Peyer's patch (tissue), 4 donors: ENCODE measurements at regions not wholly inside any gene's neighbourhood (a gene's known extent, or its start where the extent isn't known, plus 50 kb on each side); places are given as distances from the start of the nearest gene placed in this dataset.

Experiments
- DNase-seq, 3 donors: peaks; one replicate each; pipeline ENCODE4 v3.0.0-alpha.2; 2017 to 2019
- H3K27ac ChIP-seq, 4 donors: fragments of 200-600 bp; sonication (generic); one replicate each; pipeline ENCODE4 v1.5.1; 2016 to 2019
- H3K27me3 ChIP-seq, 2 donors: fragments of 200-600 bp; sonication (generic); one replicate each; pipeline ENCODE4 v1.5.1; 2019
- H3K36me3 ChIP-seq, 3 donors: fragments of 200-600 bp; sonication (generic); one replicate each; pipeline ENCODE4 v1.5.1; 2016 to 2019
- H3K4me1 ChIP-seq, 4 donors: fragments of 200-600 bp; sonication (generic); one replicate each; pipeline ENCODE4 v1.5.1; 2016 to 2019
- H3K4me3 ChIP-seq, 4 donors: fragments of 200-600 bp; sonication (generic); 1 replicate in 3 of 4; 2 replicates in 1 of 4; pipeline ENCODE4 v1.5.1; 2016 to 2019; ENCODE audit warnings: mild to moderate bottlenecking in 1 of 4
- H3K9me3 ChIP-seq, 4 donors: fragments of 200-600 bp; sonication (generic); one replicate each; pipeline ENCODE4 v1.5.1; 2016 to 2019; ENCODE audit warnings: mild to moderate bottlenecking in 1 of 4
- POLR2A ChIP-seq, 2 donors: fragments of 450-650 bp; IDR thresholded peaks; one replicate each; pipeline ENCODE4 v1.5.1; 2017; ENCODE audit warnings: antibody characterized with exemption in 2 of 2, mild to moderate bottlenecking in 2 of 2, moderate library complexity in 2 of 2
- TF ChIP-seq, protein P1 (sequence below), 6 experiments: fragments of 450-650 bp in 4 of 6; fragments of 200-600 bp in 2 of 6; sonication (generic) in 1 of 6; IDR thresholded peaks; one replicate each; pipeline ENCODE4 v1.5.1; 2017 to 2019; ENCODE audit warnings: antibody characterized with exemption in 6 of 6, mild to moderate bottlenecking in 3 of 6, moderate library complexity in 1 of 6

DNA sequence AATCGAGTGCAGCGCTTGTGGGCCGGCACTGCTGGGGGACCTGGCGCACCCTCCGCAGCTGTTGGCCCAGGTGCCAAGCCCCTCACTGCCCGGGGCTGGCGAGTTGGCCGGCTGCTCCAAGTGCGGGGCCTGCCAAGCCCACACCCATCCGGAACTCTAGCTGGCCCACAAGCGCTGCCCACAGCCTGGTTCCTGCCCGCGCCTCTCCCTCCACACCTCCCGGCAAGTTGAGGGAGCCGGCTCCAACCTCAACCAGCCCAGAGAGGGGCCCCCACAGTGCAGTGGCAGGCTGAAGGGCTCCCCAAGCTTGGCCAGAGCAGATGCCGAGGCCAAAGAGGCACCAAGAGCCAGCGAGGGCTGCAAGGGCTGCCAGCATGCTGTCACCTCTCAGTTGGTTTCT is 73.4 kb downstream of the PLXNA1 start:
- Histone ChIP-seq H3K36me3 (no peaks in the 10 kb centered on the region), H3K27ac (no peak overlapping the region), H3K4me1 (no peaks in the 10 kb centered on the region), H3K9me3 (peaks cover 0 to 3% (median 0%) of the 10 kb centered on the region in 4 donors), H3K4me3 (no peak overlapping the region), H3K27me3 (no peaks in the 10 kb centered on the region)
- no peak for TF ChIP-seq POLR2A (IDR thresholded peaks at IDR 0.05)
- TF ChIP-seq, protein P1, sequence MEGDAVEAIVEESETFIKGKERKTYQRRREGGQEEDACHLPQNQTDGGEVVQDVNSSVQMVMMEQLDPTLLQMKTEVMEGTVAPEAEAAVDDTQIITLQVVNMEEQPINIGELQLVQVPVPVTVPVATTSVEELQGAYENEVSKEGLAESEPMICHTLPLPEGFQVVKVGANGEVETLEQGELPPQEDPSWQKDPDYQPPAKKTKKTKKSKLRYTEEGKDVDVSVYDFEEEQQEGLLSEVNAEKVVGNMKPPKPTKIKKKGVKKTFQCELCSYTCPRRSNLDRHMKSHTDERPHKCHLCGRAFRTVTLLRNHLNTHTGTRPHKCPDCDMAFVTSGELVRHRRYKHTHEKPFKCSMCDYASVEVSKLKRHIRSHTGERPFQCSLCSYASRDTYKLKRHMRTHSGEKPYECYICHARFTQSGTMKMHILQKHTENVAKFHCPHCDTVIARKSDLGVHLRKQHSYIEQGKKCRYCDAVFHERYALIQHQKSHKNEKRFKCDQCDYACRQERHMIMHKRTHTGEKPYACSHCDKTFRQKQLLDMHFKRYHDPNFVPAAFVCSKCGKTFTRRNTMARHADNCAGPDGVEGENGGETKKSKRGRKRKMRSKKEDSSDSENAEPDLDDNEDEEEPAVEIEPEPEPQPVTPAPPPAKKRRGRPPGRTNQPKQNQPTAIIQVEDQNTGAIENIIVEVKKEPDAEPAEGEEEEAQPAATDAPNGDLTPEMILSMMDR (IDR thresholded peaks at IDR 0.05) = no peak
- DNase-seq = peak in 1 of 3 donors; percentile 19

DNA sequence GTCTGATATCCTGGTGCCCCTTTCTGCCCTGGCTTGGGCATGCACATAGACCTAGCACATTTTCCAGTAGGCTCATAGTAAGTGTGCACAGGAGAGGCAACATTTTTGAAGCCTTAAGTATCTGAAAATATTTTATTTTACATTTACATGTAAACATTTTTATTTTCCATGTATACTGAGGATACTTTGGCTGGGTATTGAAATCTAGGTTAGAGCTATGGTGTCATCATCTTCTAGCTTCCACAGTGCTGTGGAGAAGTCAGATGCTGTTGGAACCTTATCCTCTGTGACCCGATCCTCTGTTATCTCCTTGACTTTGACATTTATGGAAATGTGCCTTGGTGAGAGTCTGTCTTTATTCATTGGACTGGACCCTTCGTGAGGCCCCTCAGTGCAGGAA is 74.1 kb downstream of the PLXNA1 start:
- no peak for TF ChIP-seq POLR2A (IDR thresholded peaks at IDR 0.05)
- TF ChIP-seq, protein P1 (IDR thresholded peaks at IDR 0.05) = no peak
- no peak overlapping the region for H3K4me3 ChIP-seq
- peaks cover 0 to 3% (median 0%) of the 10 kb centered on the region in 4 donors for H3K9me3 ChIP-seq
- no peaks in the 10 kb centered on the region for H3K36me3 ChIP-seq
- no peaks in the 10 kb centered on the region for H3K27me3 ChIP-seq
- H3K27ac ChIP-seq = no peak overlapping the region
- DNase-seq = no peak
- no peaks in the 10 kb centered on the region for H3K4me1 ChIP-seq

DNA sequence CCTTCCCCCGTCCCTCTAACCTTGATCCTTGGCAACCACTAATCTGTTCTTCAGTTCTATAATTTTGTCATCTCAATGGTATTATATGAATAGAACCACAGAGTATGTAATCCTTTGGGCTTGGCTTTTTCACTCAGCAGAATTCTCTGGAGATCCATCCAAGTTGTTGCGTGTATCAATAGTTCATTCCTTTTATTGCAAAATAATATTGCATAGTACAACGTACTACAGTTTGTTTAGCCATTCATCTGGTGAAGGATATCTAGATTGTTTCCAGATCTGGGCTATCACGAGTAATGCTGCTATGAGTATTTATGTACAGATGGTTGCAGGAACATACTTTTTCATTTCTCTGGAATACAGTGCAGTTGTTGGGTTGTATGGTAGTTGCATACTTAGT is 76.2 kb downstream of the PLXNA1 start:
- no peaks in the 10 kb centered on the region for H3K4me1 ChIP-seq
- no peak overlapping the region for H3K4me3 ChIP-seq
- H3K36me3 ChIP-seq = no peaks in the 10 kb centered on the region
- H3K27ac ChIP-seq = no peak overlapping the region
- H3K9me3 ChIP-seq = peaks cover 0 to 3% (median 0%) of the 10 kb centered on the region in 4 donors
- H3K27me3 ChIP-seq = no peaks in the 10 kb centered on the region
- no peak for DNase-seq
- TF ChIP-seq, protein P1 (IDR thresholded peaks at IDR 0.05) = no peak
- no peak for TF ChIP-seq POLR2A (IDR thresholded peaks at IDR 0.05)

DNA sequence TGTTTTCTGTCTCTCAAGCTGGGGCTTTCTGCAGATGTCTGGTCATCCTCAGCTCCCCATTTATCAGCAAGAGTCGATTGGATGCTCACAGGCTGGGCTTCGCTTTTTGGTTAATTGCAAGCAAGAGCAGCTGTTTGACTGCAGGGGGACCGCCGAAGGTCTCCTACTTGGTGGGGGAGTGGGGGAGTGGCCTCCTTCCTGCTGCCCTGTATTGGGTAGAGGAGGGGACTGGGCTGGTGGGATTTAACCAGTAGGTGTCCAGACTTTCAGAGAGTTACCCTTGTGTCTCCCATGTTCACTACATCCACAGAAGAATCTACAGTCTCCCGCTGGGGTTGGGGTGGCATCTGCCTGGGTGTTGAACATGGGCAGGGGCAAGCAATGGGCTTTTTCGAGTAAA is 78.7 kb downstream of the PLXNA1 start:
- Histone ChIP-seq H3K27me3 (no peaks in the 10 kb centered on the region), H3K9me3 (peaks cover 0 to 3% (median 0%) of the 10 kb centered on the region in 4 donors), H3K4me1 (no peaks in the 10 kb centered on the region), H3K27ac (no peak overlapping the region), H3K4me3 (no peak overlapping the region), H3K36me3 (no peaks in the 10 kb centered on the region)
- DNase-seq = peak in 1 of 3 donors; percentile 8
- TF ChIP-seq, protein P1 (IDR thresholded peaks at IDR 0.05) = no peak
- TF ChIP-seq POLR2A (IDR thresholded peaks at IDR 0.05) = no peak

DNA sequence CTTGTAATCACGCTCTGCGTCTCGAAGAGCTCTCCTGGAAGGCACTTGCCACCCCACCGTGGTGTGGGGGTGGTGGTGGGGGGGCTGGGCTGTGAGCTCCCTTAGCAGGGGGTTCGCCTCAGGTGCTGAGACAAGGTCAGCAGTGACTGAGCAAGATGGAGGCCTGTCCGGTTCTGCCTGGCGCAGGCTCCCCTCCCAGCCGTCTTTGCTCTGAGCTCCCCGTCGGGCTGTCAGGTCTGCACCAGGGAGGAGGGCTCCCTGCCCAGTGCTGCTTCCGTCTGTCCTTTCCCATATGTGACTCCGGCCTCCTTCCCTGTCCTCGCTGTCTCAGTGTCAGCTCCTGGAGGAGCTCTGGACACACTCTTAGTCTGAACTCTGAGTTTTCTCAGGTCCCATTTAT is 80.0 kb downstream of the PLXNA1 start:
- H3K4me1 ChIP-seq = no peaks in the 10 kb centered on the region
- no peaks in the 10 kb centered on the region for H3K9me3 ChIP-seq
- H3K4me3 ChIP-seq = no peak overlapping the region
- H3K36me3 ChIP-seq = no peaks in the 10 kb centered on the region
- no peaks in the 10 kb centered on the region for H3K27me3 ChIP-seq
- DNase-seq = peak in 1 of 3 donors; percentile 15
- no peak overlapping the region for H3K27ac ChIP-seq
- TF ChIP-seq, protein P1 (IDR thresholded peaks at IDR 0.05) = no peak
- no peak for TF ChIP-seq POLR2A (IDR thresholded peaks at IDR 0.05)

DNA sequence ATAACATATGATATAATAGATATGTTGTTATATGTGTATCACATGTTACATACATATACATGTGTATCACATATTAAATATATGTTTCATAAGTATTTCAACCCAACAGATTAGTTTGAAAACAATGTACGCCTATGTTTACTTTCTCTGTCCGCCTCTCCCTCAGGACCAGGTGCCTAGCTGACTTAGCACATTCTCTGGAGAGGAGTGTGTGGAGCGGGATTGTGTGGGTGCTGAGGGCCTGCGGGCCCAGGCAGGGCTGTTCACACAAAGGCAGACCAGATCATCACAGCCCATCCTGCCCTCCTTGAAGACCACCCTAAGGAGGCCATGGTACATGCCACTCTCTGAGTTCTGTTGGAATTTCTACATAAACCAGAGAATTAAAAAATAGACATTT is 81.0 kb downstream of the PLXNA1 start:
- H3K27ac ChIP-seq = no peak overlapping the region
- no peaks in the 10 kb centered on the region for H3K9me3 ChIP-seq
- no peaks in the 10 kb centered on the region for H3K4me1 ChIP-seq
- no peak for DNase-seq
- TF ChIP-seq, protein P1 (IDR thresholded peaks at IDR 0.05) = no peak
- no peak for TF ChIP-seq POLR2A (IDR thresholded peaks at IDR 0.05)
- no peaks in the 10 kb centered on the region for H3K27me3 ChIP-seq
- no peak overlapping the region for H3K4me3 ChIP-seq
- H3K36me3 ChIP-seq = no peaks in the 10 kb centered on the region
